ENCODE measurements at regions not wholly inside any gene's neighbourhood (a gene's known extent, or its start where the extent isn't known, plus 50 kb on each side); places are given as distances from the start of the nearest gene placed in this dataset.

GRCh38 chrX:122546269-122546668 is 637.8 kb upstream of the GRIA3 start:
- Histone ChIP-seq H3K27me3 (no peaks in the 10 kb centered on the region), H3K27ac (no peak overlapping the region), H3K36me3 (no peaks in the 10 kb centered on the region), H3K4me1 (no peaks in the 10 kb centered on the region), H3K9me3 (no peaks in the 10 kb centered on the region), H3K4me3 (replicated peaks in 1 of 3) (no peak overlapping the region)
- intact Hi-C loops (cut with DNase I) = no loop called here
- DNase-seq = no peak
- no peak for TF ChIP-seq POLR2A (IDR thresholded peaks at IDR 0.05)
- TF ChIP-seq CTCF (IDR thresholded peaks at IDR 0.05) = no peak
- WGBS, 2 donors = 80 to 82% methylated on average over 1 of the region's 1 CpG

- Histone ChIP-seq H3K27ac (no peak overlapping the region), H3K36me3 (no peaks in the 10 kb centered on the region), H3K27me3 (no peaks in the 10 kb centered on the region), H3K9me3 (no peaks in the 10 kb centered on the region), H3K4me1 (no peaks in the 10 kb centered on the region), H3K4me3 (replicated peaks in 1 of 3) (no peak overlapping the region)
- no peak for DNase-seq
- TF ChIP-seq CTCF (IDR thresholded peaks at IDR 0.05) (no peak), POLR2A (IDR thresholded peaks at IDR 0.05) (no peak)
- 85% methylated on average over 3 of the region's 3 CpGs for WGBS, 2 donors
- intact Hi-C loops (cut with DNase I) = no loop called here
Measured at GRCh38 chrX:122552286-122552800, 631.7 kb upstream of the GRIA3 start.

GRCh38 chrX:122555925-122556324 is 628.2 kb upstream of the GRIA3 start:
- Histone ChIP-seq H3K9me3 (no peaks in the 10 kb centered on the region), H3K27me3 (no peaks in the 10 kb centered on the region), H3K27ac (no peak overlapping the region), H3K36me3 (no peaks in the 10 kb centered on the region), H3K4me1 (no peaks in the 10 kb centered on the region), H3K4me3 (replicated peaks in 1 of 3) (no peak overlapping the region)
- intact Hi-C loops (cut with DNase I) = no loop called here
- DNase-seq = no peak
- 77 to 78% methylated on average over 1 to 2 of the region's 2 CpGs for WGBS, 2 donors
- TF ChIP-seq POLR2A (IDR thresholded peaks at IDR 0.05) (no peak), CTCF (IDR thresholded peaks at IDR 0.05) (no peak)

GRCh38 chrX:122565952-122566351 is 618.1 kb upstream of the GRIA3 start:
- Histone ChIP-seq H3K36me3 (no peaks in the 10 kb centered on the region), H3K4me1 (no peaks in the 10 kb centered on the region), H3K9me3 (no peaks in the 10 kb centered on the region), H3K27me3 (no peaks in the 10 kb centered on the region), H3K4me3 (replicated peaks in 1 of 3) (no peak overlapping the region), H3K27ac (no peak overlapping the region)
- 41 to 63% methylated on average over 1 of the region's 1 CpG for WGBS, 2 donors
- intact Hi-C loops (cut with DNase I) = no loop called here
- TF ChIP-seq CTCF (IDR thresholded peaks at IDR 0.05) (no peak), POLR2A (IDR thresholded peaks at IDR 0.05) (no peak)
- DNase-seq = no peak

- Histone ChIP-seq H3K27me3 (no peaks in the 10 kb centered on the region), H3K36me3 (no peaks in the 10 kb centered on the region), H3K4me1 (no peaks in the 10 kb centered on the region), H3K4me3 (replicated peaks in 1 of 3) (no peak overlapping the region), H3K9me3 (no peaks in the 10 kb centered on the region), H3K27ac (no peak overlapping the region)
- no peak for TF ChIP-seq CTCF (IDR thresholded peaks at IDR 0.05)
- no peak for TF ChIP-seq POLR2A (IDR thresholded peaks at IDR 0.05)
- intact Hi-C loops (cut with DNase I) = no loop called here
- DNase-seq = no peak
Measured at GRCh38 chrX:122566401-122566800, 617.7 kb upstream of the GRIA3 start.

Measured in thyroid gland (tissue), 4 donors.